AG04450 (cell line): ENCODE measurements at regions not wholly inside any gene's neighbourhood (a gene's known extent, or its start where the extent isn't known, plus 50 kb on each side); places are given as distances from the start of the nearest gene placed in this dataset.

Experiments
- CTCF ChIA-PET: fragments of 300-600, 350-600 bp; formaldehyde crosslinking; extraction: SDS; loops from one replicate; lab custom pipeline; 2022; ENCODE audit warnings: antibody characterized with exemption, inconsistent platforms; lab: Charles Lee
- POLR2A ChIA-PET: fragments of 350-600 bp; formaldehyde crosslinking; extraction: SDS; loops from one replicate; lab custom pipeline; 2021; ENCODE audit warnings: antibody characterized with exemption, inconsistent platforms; lab: Yijun Ruan, JAX
- DNase-seq: peaks from one replicate; pipeline ENCODE4 v3.0.0-alpha.2; 2011; ENCODE audit warnings: low read depth, low spot score
- H3K27ac ChIP-seq: one replicate; pipeline ENCODE4 v1.5.1; 2012; ENCODE audit warnings: low read depth, low read length, control low read depth
- H3K27me3 ChIP-seq: one replicate; pipeline ENCODE4 v1.6.0; 2012; ENCODE audit warnings: low read length; ENCODE audit not compliant: control insufficient read depth, insufficient read depth
- H3K4me3 ChIP-seq: 2 replicates; pipeline ENCODE4 v1.5.1; 2011; ENCODE audit warnings: mild to moderate bottlenecking, low read depth, low read length, control low read depth
- H3K9me3 ChIP-seq: 2 replicates; pipeline ENCODE4 v1.5.1; 2012; ENCODE audit warnings: low read length; ENCODE audit not compliant: control insufficient read depth, insufficient read depth
- CTCF ChIP-seq: IDR thresholded peaks from 2 replicates; pipeline ENCODE4 v1.5.1; 2011; ENCODE audit warnings: low read depth, low read length, control low read depth, inconsistent platforms

- no peak overlapping the region for H3K4me3 ChIP-seq
- no peaks in the 10 kb centered on the region; the same call in 1 of the 2 replicates for H3K9me3 ChIP-seq
- no peak for DNase-seq
- no peaks in the 10 kb centered on the region for H3K27me3 ChIP-seq
- TF ChIP-seq CTCF, result no peak
- no peak overlapping the region for H3K27ac ChIP-seq
- ChIA-PET POLR2A (no interaction called here), CTCF (no interaction called here)
These were observed 1113.7 kb upstream of the WWC1 start for GRCh38 chr5:167177736-167178135.

GRCh38 chr5:167180906-167181305, 1110.5 kb upstream of the WWC1 start:
- no peak for TF ChIP-seq CTCF
- ChIA-PET POLR2A (no interaction called here), CTCF (no interaction called here)

GRCh38 chr5:167205881-167206280, 1085.6 kb upstream of the WWC1 start:
- no peaks in the 10 kb centered on the region for H3K27me3 ChIP-seq
- H3K9me3 ChIP-seq, result no peaks in the 10 kb centered on the region
- H3K4me3 ChIP-seq, result no peak overlapping the region
- DNase-seq, result no peak
- TF ChIP-seq CTCF, result no peak
- no peak overlapping the region for H3K27ac ChIP-seq
- ChIA-PET CTCF (no interaction called here), POLR2A (no interaction called here)

More at GRCh38 chr5:167180906-167181305, 1110.5 kb upstream of the WWC1 start:
- no peak for DNase-seq
- no peaks in the 10 kb centered on the region for H3K27me3 ChIP-seq
- H3K9me3 ChIP-seq, result no peaks in the 10 kb centered on the region; the same call in 1 of the 2 replicates
- no peak overlapping the region for H3K27ac ChIP-seq
- H3K4me3 ChIP-seq, result no peak overlapping the region

GRCh38 chr5:167207081-167207480, 1084.4 kb upstream of the WWC1 start:
- no peak overlapping the region for H3K4me3 ChIP-seq
- no peaks in the 10 kb centered on the region for H3K9me3 ChIP-seq
- CTCF ChIA-PET, result no interaction called here
- POLR2A ChIA-PET, result no interaction called here
- DNase-seq, result no peak
- no peak for TF ChIP-seq CTCF
- no peaks in the 10 kb centered on the region for H3K27me3 ChIP-seq
- no peak overlapping the region for H3K27ac ChIP-seq

GRCh38 chr5:167208911-167209310, 1082.5 kb upstream of the WWC1 start:
- H3K4me3 ChIP-seq, result no peak overlapping the region
- ChIA-PET CTCF (no interaction called here), POLR2A (no interaction called here)
- H3K27ac ChIP-seq, result no peak overlapping the region
- no peak for TF ChIP-seq CTCF
- H3K9me3 ChIP-seq, result no peaks in the 10 kb centered on the region
- H3K27me3 ChIP-seq, result no peaks in the 10 kb centered on the region
- DNase-seq, result no peak
